Testis (tissue), 2 donors: ENCODE measurements at regions not wholly inside any gene's neighbourhood (a gene's known extent, or its start where the extent isn't known, plus 50 kb on each side); places are given as distances from the start of the nearest gene placed in this dataset.

Experiments used
- CTCF ChIP-seq, 3 experiments: fragments of 450-650 bp in 2 of 3; fragments of 200-600 bp in 1 of 3; sonication (generic) in 1 of 3; IDR thresholded peaks; one replicate each; pipeline ENCODE4 v1.5.1; 2016 to 2019; ENCODE audit warnings: antibody characterized with exemption in 3 of 3, mild to moderate bottlenecking in 2 of 3, moderate library complexity in 1 of 3
- POLR2A ChIP-seq: fragments of 450-650 bp; IDR thresholded peaks from one replicate; pipeline ENCODE4 v1.6.1; 2017; ENCODE audit warnings: antibody characterized with exemption, mild to moderate bottlenecking, moderate library complexity

GRCh38 chr6:153583685-153584084 is 452.6 kb upstream of the RGS17 start:
- TF ChIP-seq CTCF (IDR thresholded peaks at IDR 0.05) (no peak), POLR2A (no peak)
